Testis (tissue), 2 donors: ENCODE measurements at regions not wholly inside any gene's neighbourhood (a gene's known extent, or its start where the extent isn't known, plus 50 kb on each side); places are given as distances from the start of the nearest gene placed in this dataset.

Experiments used
- CTCF ChIP-seq, 3 experiments: fragments of 450-650 bp in 2 of 3; fragments of 200-600 bp in 1 of 3; sonication (generic) in 1 of 3; IDR thresholded peaks; one replicate each; pipeline ENCODE4 v1.5.1; 2016 to 2019; ENCODE audit warnings: antibody characterized with exemption in 3 of 3, mild to moderate bottlenecking in 2 of 3, moderate library complexity in 1 of 3
- POLR2A ChIP-seq: fragments of 450-650 bp; IDR thresholded peaks from one replicate; pipeline ENCODE4 v1.6.1; 2017; ENCODE audit warnings: antibody characterized with exemption, mild to moderate bottlenecking, moderate library complexity

GRCh38 chr20:6469695-6470094 lies 297.8 kb upstream of the BMP2 start:
- TF ChIP-seq CTCF (IDR thresholded peaks at IDR 0.05) (no peak), POLR2A (no peak)
